PFSK-1 (cell line): ENCODE measurements at regions not wholly inside any gene's neighbourhood (a gene's known extent, or its start where the extent isn't known, plus 50 kb on each side); places are given as distances from the start of the nearest gene placed in this dataset.

Experiments used
- POLR2AphosphoS5 ChIP-seq: IDR thresholded peaks from 2 replicates; pipeline ENCODE4 v1.6.1; 2012; ENCODE audit warnings: low read depth, mild to moderate bottlenecking, control low read depth, low read length, moderate library complexity
- SIN3A ChIP-seq: IDR thresholded peaks from 2 replicates; pipeline ENCODE4 v1.6.1; 2012; ENCODE audit warnings: mild to moderate bottlenecking, low read length, moderate library complexity, borderline replicate concordance; ENCODE audit not compliant: insufficient read depth
- TAF1 ChIP-seq: IDR thresholded peaks from 2 replicates; pipeline ENCODE4 v1.6.1; 2012; ENCODE audit warnings: low read length, control low read depth, borderline replicate concordance; ENCODE audit not compliant: insufficient read depth
- TF ChIP-seq, protein P1 (sequence below), 2 experiments: IDR thresholded peaks; 2 replicates each; pipeline versions ENCODE4 v1.6.1 to v1.8.0; 2011 to 2012; ENCODE audit warnings: low read depth in 2 of 2, low read length in 2 of 2, control low read depth in 1 of 2, inconsistent platforms in 1 of 2, mild to moderate bottlenecking in 1 of 2, moderate library complexity in 1 of 2; ENCODE audit not compliant: insufficient read depth in 1 of 2

DNA sequence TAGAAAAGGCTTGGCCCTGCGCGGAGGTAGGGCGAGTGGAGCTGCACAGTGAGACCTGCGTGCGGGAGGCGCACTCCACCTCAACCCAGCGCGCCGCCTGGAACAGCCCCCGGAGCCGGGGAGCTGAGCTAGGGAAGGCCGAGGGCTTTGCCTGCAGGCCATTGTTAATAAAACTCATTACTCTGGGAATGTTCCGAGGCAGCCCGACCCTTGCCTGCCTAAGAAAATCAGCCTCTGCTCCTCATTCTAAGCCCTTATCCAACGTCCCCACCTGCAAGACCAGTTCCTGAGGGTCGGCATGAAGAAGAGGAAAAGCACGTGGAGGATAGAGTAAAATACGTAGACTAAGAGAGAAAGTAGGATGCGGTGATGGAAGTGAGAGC lies 55.3 kb downstream of the C7orf25 start:
- TF ChIP-seq, protein P1, sequence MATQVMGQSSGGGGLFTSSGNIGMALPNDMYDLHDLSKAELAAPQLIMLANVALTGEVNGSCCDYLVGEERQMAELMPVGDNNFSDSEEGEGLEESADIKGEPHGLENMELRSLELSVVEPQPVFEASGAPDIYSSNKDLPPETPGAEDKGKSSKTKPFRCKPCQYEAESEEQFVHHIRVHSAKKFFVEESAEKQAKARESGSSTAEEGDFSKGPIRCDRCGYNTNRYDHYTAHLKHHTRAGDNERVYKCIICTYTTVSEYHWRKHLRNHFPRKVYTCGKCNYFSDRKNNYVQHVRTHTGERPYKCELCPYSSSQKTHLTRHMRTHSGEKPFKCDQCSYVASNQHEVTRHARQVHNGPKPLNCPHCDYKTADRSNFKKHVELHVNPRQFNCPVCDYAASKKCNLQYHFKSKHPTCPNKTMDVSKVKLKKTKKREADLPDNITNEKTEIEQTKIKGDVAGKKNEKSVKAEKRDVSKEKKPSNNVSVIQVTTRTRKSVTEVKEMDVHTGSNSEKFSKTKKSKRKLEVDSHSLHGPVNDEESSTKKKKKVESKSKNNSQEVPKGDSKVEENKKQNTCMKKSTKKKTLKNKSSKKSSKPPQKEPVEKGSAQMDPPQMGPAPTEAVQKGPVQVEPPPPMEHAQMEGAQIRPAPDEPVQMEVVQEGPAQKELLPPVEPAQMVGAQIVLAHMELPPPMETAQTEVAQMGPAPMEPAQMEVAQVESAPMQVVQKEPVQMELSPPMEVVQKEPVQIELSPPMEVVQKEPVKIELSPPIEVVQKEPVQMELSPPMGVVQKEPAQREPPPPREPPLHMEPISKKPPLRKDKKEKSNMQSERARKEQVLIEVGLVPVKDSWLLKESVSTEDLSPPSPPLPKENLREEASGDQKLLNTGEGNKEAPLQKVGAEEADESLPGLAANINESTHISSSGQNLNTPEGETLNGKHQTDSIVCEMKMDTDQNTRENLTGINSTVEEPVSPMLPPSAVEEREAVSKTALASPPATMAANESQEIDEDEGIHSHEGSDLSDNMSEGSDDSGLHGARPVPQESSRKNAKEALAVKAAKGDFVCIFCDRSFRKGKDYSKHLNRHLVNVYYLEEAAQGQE (IDR thresholded peaks at IDR 0.05; ENCODE audit: insufficient read depth in 1 of 2, low read depth in 2 of 2, low read length in 2 of 2), result no peak
- no peak for TF ChIP-seq TAF1
- no peak for TF ChIP-seq POLR2AphosphoS5
- no peak for TF ChIP-seq SIN3A
